AG04450 (cell line): ENCODE measurements at regions not wholly inside any gene's neighbourhood (a gene's known extent, or its start where the extent isn't known, plus 50 kb on each side); places are given as distances from the start of the nearest gene placed in this dataset.
"Not testable (repeated sequence)": the region's sequence is repeated elsewhere in the genome, so short reads cannot be mapped to it uniquely, and the experiment has no call there.

Source experiments
- CTCF ChIA-PET: fragments of 300-600, 350-600 bp; formaldehyde crosslinking; extraction: SDS; loops from one replicate; lab custom pipeline; 2022; ENCODE audit warnings: antibody characterized with exemption, inconsistent platforms; lab: Charles Lee
- POLR2A ChIA-PET: fragments of 350-600 bp; formaldehyde crosslinking; extraction: SDS; loops from one replicate; lab custom pipeline; 2021; ENCODE audit warnings: antibody characterized with exemption, inconsistent platforms; lab: Yijun Ruan, JAX
- DNase-seq: peaks from one replicate; pipeline ENCODE4 v3.0.0-alpha.2; 2011; ENCODE audit warnings: low read depth, low spot score
- H3K27ac ChIP-seq: one replicate; pipeline ENCODE4 v1.5.1; 2012; ENCODE audit warnings: low read depth, low read length, control low read depth
- H3K27me3 ChIP-seq: one replicate; pipeline ENCODE4 v1.6.0; 2012; ENCODE audit warnings: low read length; ENCODE audit not compliant: control insufficient read depth, insufficient read depth
- H3K4me3 ChIP-seq: 2 replicates; pipeline ENCODE4 v1.5.1; 2011; ENCODE audit warnings: mild to moderate bottlenecking, low read depth, low read length, control low read depth
- H3K9me3 ChIP-seq: 2 replicates; pipeline ENCODE4 v1.5.1; 2012; ENCODE audit warnings: low read length; ENCODE audit not compliant: control insufficient read depth, insufficient read depth
- CTCF ChIP-seq: IDR thresholded peaks from 2 replicates; pipeline ENCODE4 v1.5.1; 2011; ENCODE audit warnings: low read depth, low read length, control low read depth, inconsistent platforms

- Histone ChIP-seq H3K9me3 (peaks cover 4% of the 10 kb centered on the region; the same call in 1 of the 2 replicates), H3K4me3 (no peak overlapping the region), H3K27ac (no peak overlapping the region), H3K27me3 (no peaks in the 10 kb centered on the region)
- no peak for TF ChIP-seq CTCF
- POLR2A ChIA-PET = no interaction called here
- DNase-seq = no peak
- CTCF ChIA-PET = no interaction called here
Measured at GRCh38 chr4:169330811-169331210, 60.1 kb upstream of the SH3RF1 start.

DNA sequence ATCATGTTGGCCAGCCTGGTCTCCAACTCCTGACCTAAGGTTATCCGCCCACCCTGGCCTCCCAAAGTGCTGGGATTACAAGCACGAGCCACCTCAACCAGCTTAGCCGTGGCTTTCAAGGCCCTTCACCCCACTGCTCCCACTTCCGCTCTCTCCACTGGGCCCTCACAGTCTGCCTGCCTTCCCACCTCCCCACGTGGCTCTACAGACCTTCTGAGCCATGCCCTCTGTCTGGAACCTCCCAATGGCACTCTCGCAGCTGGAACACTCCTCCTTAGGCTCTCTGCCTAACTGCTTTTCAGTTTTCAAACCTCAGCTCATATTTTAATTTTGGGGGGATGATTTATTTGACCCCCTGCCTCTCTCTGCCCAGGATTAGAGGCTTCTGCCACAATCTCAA lies 59.3 kb upstream of the SH3RF1 start:
- POLR2A ChIA-PET = no interaction called here
- Histone ChIP-seq H3K27me3 (no peaks in the 10 kb centered on the region), H3K4me3 (no peak overlapping the region), H3K9me3 (peaks cover 4% of the 10 kb centered on the region; the same call in 1 of the 2 replicates), H3K27ac (no peak overlapping the region)
- TF ChIP-seq CTCF = no peak
- DNase-seq = no peak
- CTCF ChIA-PET = interaction anchor here (1.3 kb wide), 1 partner anchor 12 kb away, joined by 3 read pairs; no protein-coding TSS in a partner anchor

- Histone ChIP-seq H3K4me3 (no peak overlapping the region), H3K9me3 (peaks cover 4% of the 10 kb centered on the region; the same call in 1 of the 2 replicates), H3K27me3 (no peaks in the 10 kb centered on the region), H3K27ac (no peak overlapping the region)
- DNase-seq = no peak
- no peak for TF ChIP-seq CTCF
- CTCF ChIA-PET = no interaction called here
- POLR2A ChIA-PET = no interaction called here
Measured at GRCh38 chr4:169327951-169328350, 57.2 kb upstream of the SH3RF1 start.

DNA sequence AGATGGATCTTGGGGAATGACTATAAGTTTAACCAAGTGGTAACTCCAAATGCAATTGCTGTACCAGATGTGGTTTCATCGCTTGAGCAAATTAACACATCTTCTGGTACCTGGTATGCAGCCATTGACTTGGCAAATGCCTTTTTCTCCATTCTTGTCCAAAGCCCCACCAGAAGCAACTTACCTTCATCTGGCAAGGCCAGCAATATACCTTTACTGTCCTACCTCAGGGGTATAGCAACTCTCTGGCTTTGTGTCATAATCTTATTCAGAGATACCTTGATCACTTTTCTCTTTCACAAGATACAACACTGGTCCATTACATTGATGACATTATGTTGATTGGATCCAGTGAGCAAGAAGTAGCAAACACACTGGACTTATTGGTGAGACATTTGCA lies 53.2 kb upstream of the SH3RF1 start:
- POLR2A ChIA-PET, H3K27ac ChIP-seq, H3K4me3 ChIP-seq, H3K27me3 ChIP-seq, DNase-seq, H3K9me3 ChIP-seq, CTCF ChIA-PET: not testable (repeated sequence)

DNA sequence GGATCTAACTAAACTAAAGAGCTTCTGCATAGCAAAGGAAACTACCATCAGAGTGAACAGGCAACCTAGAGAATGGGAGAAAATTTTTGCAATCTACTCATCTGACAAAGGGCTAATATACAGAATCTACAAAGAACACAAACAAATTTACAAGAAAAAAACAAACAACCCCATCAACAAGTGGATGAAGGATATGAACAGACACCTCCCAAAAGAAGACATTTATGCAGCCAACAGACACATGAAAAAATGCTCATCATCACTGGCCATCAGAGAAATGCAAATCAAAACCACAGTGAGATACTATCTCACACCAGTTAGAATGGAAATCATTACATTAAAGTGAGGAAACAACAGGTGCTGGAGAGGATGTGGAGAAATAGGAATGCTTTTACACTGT lies 52.1 kb upstream of the SH3RF1 start:
- H3K9me3 ChIP-seq, DNase-seq, H3K27ac ChIP-seq, H3K27me3 ChIP-seq, POLR2A ChIA-PET, CTCF ChIA-PET, H3K4me3 ChIP-seq: not testable (repeated sequence)
